GM12878 (cell line): ENCODE measurements at regions not wholly inside any gene's neighbourhood (a gene's known extent, or its start where the extent isn't known, plus 50 kb on each side); places are given as distances from the start of the nearest gene placed in this dataset.

Experiments
- ATAC-seq: fragments of 200-7000 bp; cut with Tn5 transposase; 3 replicates; pipeline ENCODE4 v1.9.1; 2020; ENCODE audit warnings: mild to moderate bottlenecking, moderate library complexity
- BruUV-seq: library from RNA; stranded (reverse); fragments of 400-500 nt; replicated peaks from 2 replicates; lab custom pipeline; 2021; lab: Mats Ljungman, UMichigan
- CTCF ChIA-PET: fragments of 300-600 bp; sonication (Branson Sonifier 250); formaldehyde crosslinking; extraction: SDS; loops from one replicate; lab custom pipeline; 2021; ENCODE audit warnings: inconsistent platforms; lab: Yijun Ruan, JAX
- POLR2A ChIA-PET: fragments of 350-600 bp; formaldehyde crosslinking; extraction: SDS; loops from one replicate; lab custom pipeline; 2021; ENCODE audit warnings: inconsistent platforms; lab: Charles Lee
- RAD21 ChIA-PET: fragments of 300-600 bp; sonication (Branson Sonifier 250); formaldehyde crosslinking; loops from one replicate; lab custom pipeline; 2023; ENCODE audit warnings: antibody characterized with exemption; ENCODE audit not compliant: unreplicated experiment; lab: Charles Lee
- SMC1A ChIA-PET: fragments of 300-600 bp; sonication (Branson Sonifier 250); formaldehyde crosslinking; loops from one replicate; lab custom pipeline; 2023; ENCODE audit not compliant: unreplicated experiment, uncharacterized antibody; lab: Charles Lee
- DNase-seq: peaks from one replicate; pipeline ENCODE4 v3.0.0-alpha.2; 2011; ENCODE audit warnings: low read depth, low spot score
- FAIRE-seq: peaks from 3 replicates; lab custom pipeline; 2011; peaks lifted over from hg19 to GRCh38; lab: Jason Lieb, UNC
- H2AFZ ChIP-seq: 2 replicates; pipeline ENCODE4 v1.6.0; 2011; ENCODE audit warnings: low read depth, low read length, control low read depth; ENCODE audit not compliant: control insufficient read depth
- H3K27ac ChIP-seq: 2 replicates; pipeline ENCODE4 v1.5.1; 2011; ENCODE audit warnings: control low read depth; ENCODE audit not compliant: control insufficient read depth, insufficient read depth
- H3K27me3 ChIP-seq, 2 experiments: replicated peaks in 1 of 2; 2 replicates each; pipeline versions ENCODE4 v1.6.0 to v1.6.1; 2011; ENCODE audit warnings: low read length in 1 of 2; ENCODE audit not compliant: control insufficient read depth in 2 of 2, insufficient read depth in 2 of 2
- H3K36me3 ChIP-seq, 2 experiments: 2 replicates each; pipeline ENCODE4 v1.5.1; 2011; ENCODE audit warnings: low read length in 1 of 2; ENCODE audit not compliant: control insufficient read depth in 2 of 2, insufficient read depth in 2 of 2
- H3K4me1 ChIP-seq: 2 replicates; pipeline ENCODE4 v1.6.1; 2011; ENCODE audit warnings: mild to moderate bottlenecking, low read length, moderate library complexity, mixed read lengths; ENCODE audit not compliant: control insufficient read depth, insufficient read depth
- H3K4me2 ChIP-seq: 2 replicates; pipeline ENCODE4 v1.6.0; 2011; ENCODE audit warnings: control low read depth; ENCODE audit not compliant: control insufficient read depth, insufficient read depth
- H3K4me3 ChIP-seq: fragments of 200-600 bp; sonication (generic); 2 replicates; pipeline ENCODE4 v1.5.1; 2016
- H3K79me2 ChIP-seq: 2 replicates; pipeline ENCODE4 v1.6.0; 2011; ENCODE audit warnings: low read length; ENCODE audit not compliant: control insufficient read depth, insufficient read depth
- H3K9ac ChIP-seq: 2 replicates; pipeline ENCODE4 v1.8.0; 2011; ENCODE audit warnings: low read length, control low read depth, mixed read lengths; ENCODE audit not compliant: control insufficient read depth, insufficient read depth
- H3K9me3 ChIP-seq: replicated peaks from 3 replicates; pipeline ENCODE4 v1.5.1; 2011; ENCODE audit warnings: mild to moderate bottlenecking, low read length; ENCODE audit not compliant: control insufficient read depth, insufficient read depth
- H4K20me1 ChIP-seq: 2 replicates; pipeline ENCODE4 v1.6.0; 2011; ENCODE audit not compliant: control insufficient read depth, insufficient read depth
- CEBPZ ChIP-seq: fragments of 150-350 bp; IDR thresholded peaks from 2 replicates; pipeline ENCODE4 v1.6.1; 2016; ENCODE audit warnings: low read depth, low read length
- JUNB ChIP-seq: IDR thresholded peaks from 2 replicates; pipeline ENCODE4 v1.6.1; 2016; ENCODE audit warnings: antibody characterized with exemption, mild to moderate bottlenecking
- NR2C2 ChIP-seq: IDR thresholded peaks from 2 replicates; pipeline ENCODE4 v1.6.1; 2011; ENCODE audit warnings: borderline replicate concordance, low read depth; ENCODE audit not compliant: control insufficient read depth, insufficient read length
- RELA ChIP-seq: fragments of 450-650 bp; IDR thresholded peaks from 2 replicates; pipeline ENCODE4 v1.8.0; 2014; ENCODE audit warnings: borderline replicate concordance; ENCODE audit not compliant: partially characterized antibody
- REST ChIP-seq: IDR thresholded peaks from 2 replicates; pipeline ENCODE4 v1.6.1; 2012; ENCODE audit warnings: mild to moderate bottlenecking, low read depth, low read length
- ZBED1 ChIP-seq: IDR thresholded peaks from 2 replicates; pipeline ENCODE4 v1.6.1; 2016; ENCODE audit warnings: borderline replicate concordance
- ZNF622 ChIP-seq: fragments of 450-650 bp; IDR thresholded peaks from 2 replicates; pipeline ENCODE4 v1.6.1; 2017; ENCODE audit warnings: mild to moderate bottlenecking, inconsistent platforms
- WGBS: methylation state at CpG from one replicate; pipeline ENCODE4 v1.1.6; 2016; ENCODE audit warnings: low lambda C conversion rate; ENCODE audit not compliant: insufficient replicate concordance, insufficient coverage; ENCODE audit errors: missing lambda C conversion rate; 5-methylcytosine and 5-hydroxymethylcytosine counted together
- in situ Hi-C: fragments of 300-500 bp; cut with MboI; formaldehyde crosslinking; loops from 9 replicates; pipeline ENCODE4 v1.14.3; 2018; ENCODE audit warnings: mixed read lengths
- intact Hi-C: fragments of 100-400 bp; cut with micrococcal nuclease; formaldehyde crosslinking; loops from one replicate; pipeline ENCODE4 v1.14.2; 2022; ENCODE audit not compliant: unreplicated experiment
- TF ChIP-seq, protein P1 (sequence below): IDR thresholded peaks from 2 replicates; pipeline ENCODE4 v1.6.1; 2012; ENCODE audit warnings: low read depth, low read length, improper control_type of control experiment

DNA sequence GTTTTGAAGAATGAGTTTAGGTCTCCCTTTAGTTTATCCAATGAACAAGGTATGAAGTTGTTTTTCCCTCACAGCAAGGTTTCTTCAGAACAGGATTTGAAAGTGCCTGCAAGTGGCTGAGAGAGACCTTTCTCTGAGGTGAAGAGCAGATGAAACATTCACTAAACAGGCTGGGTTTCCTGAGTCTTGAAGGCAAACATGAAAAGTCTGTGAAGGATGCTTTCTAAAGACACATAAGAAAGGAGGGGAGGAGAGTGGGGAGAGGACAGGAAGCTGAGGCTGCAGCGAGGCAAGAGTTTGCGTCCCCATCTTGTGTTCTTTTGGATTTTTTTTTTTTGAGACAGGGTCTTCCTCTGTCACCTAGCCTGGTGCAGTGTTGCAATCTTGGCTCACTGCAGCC is 95.7 kb upstream of the SIM2 start:
- no peak for ATAC-seq
- no peak for TF ChIP-seq REST
- TF ChIP-seq ZNF622, result no peak
- no peak for TF ChIP-seq NR2C2
- no peak for TF ChIP-seq CEBPZ
- TF ChIP-seq ZBED1, result no peak
- TF ChIP-seq, protein P1, sequence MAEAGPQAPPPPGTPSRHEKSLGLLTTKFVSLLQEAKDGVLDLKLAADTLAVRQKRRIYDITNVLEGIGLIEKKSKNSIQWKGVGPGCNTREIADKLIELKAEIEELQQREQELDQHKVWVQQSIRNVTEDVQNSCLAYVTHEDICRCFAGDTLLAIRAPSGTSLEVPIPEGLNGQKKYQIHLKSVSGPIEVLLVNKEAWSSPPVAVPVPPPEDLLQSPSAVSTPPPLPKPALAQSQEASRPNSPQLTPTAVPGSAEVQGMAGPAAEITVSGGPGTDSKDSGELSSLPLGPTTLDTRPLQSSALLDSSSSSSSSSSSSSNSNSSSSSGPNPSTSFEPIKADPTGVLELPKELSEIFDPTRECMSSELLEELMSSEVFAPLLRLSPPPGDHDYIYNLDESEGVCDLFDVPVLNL, result no peak
- TF ChIP-seq RELA, result no peak
- no peak for TF ChIP-seq JUNB
- TF ChIP-seq, all 136 proteins: peak for 0
- ChIA-PET POLR2A (no interaction called here), RAD21 (no interaction called here), SMC1A (no interaction called here), CTCF (no interaction called here)
- H2AFZ ChIP-seq, result no peak overlapping the region
- no peaks in the 10 kb centered on the region for H4K20me1 ChIP-seq
- intact Hi-C loops, result no loop called here
- no peak overlapping the region for H3K27ac ChIP-seq
- H3K9me3 ChIP-seq, result no peaks in the 10 kb centered on the region; the same call in 2 of the 3 replicates
- no peaks in the 10 kb centered on the region for H3K36me3 ChIP-seq
- H3K4me3 ChIP-seq, result no peak overlapping the region
- DNase-seq (no peak), FAIRE-seq (no peak)
- no TSS peak for BruUV-seq
- H3K4me1 ChIP-seq, result no peaks in the 10 kb centered on the region
- H3K79me2 ChIP-seq, result no peaks in the 10 kb centered on the region
- no peaks in the 10 kb centered on the region; a peak in 2 of 4 replicates for H3K27me3 ChIP-seq
- in situ Hi-C loops, result no loop called here
- no peak overlapping the region for H3K4me2 ChIP-seq
- no peak overlapping the region for H3K9ac ChIP-seq
- WGBS, result no CpG with 5 or more reads among the region's 2 CpGs
